AG10803 (cell line): ENCODE measurements at regions not wholly inside any gene's neighbourhood (a gene's known extent, or its start where the extent isn't known, plus 50 kb on each side); places are given as distances from the start of the nearest gene placed in this dataset.

Experiments
- DNase-seq: peaks from one replicate; pipeline ENCODE4 v3.0.0; 2010; ENCODE audit warnings: low read depth
- H3K4me3 ChIP-seq: 2 replicates; pipeline ENCODE4 v1.5.1; 2011; ENCODE audit warnings: mild to moderate bottlenecking, low read length, control low read depth
- CTCF ChIP-seq: conservative IDR thresholded peaks from 2 replicates; pipeline ENCODE4 v1.5.1; 2011; ENCODE audit warnings: mild to moderate bottlenecking, low read length, control low read depth, inconsistent platforms

GRCh38 chr6:154578004-154578559, 67.6 kb upstream of the CNKSR3 start:
- TF ChIP-seq CTCF = no peak
- H3K4me3 ChIP-seq = no peak overlapping the region
- DNase-seq = no peak

GRCh38 chr6:154579046-154579445, 68.6 kb upstream of the CNKSR3 start:
- DNase-seq = no peak
- TF ChIP-seq CTCF = no peak
- no peak overlapping the region for H3K4me3 ChIP-seq

GRCh38 chr6:154579485-154579884, 69.0 kb upstream of the CNKSR3 start:
- H3K4me3 ChIP-seq = no peak overlapping the region
- no peak for DNase-seq
- no peak for TF ChIP-seq CTCF

GRCh38 chr6:154580397-154581135, 70.1 kb upstream of the CNKSR3 start:
- DNase-seq = no peak
- no peak overlapping the region for H3K4me3 ChIP-seq
- no peak for TF ChIP-seq CTCF

GRCh38 chr6:154582696-154583095, 72.2 kb upstream of the CNKSR3 start:
- no peak for DNase-seq
- no peak for TF ChIP-seq CTCF

GRCh38 chr6:154583546-154584188, 73.2 kb upstream of the CNKSR3 start:
- no peak overlapping the region for H3K4me3 ChIP-seq
- no peak for DNase-seq
- no peak for TF ChIP-seq CTCF

More at GRCh38 chr6:154582696-154583095, 72.2 kb upstream of the CNKSR3 start:
- no peak overlapping the region for H3K4me3 ChIP-seq

- no peak for DNase-seq
Observed at GRCh38 chr6:154590756-154591155, 80.3 kb upstream of the CNKSR3 start.

More at GRCh38 chr6:154590756-154591155, 80.3 kb upstream of the CNKSR3 start:
- H3K4me3 ChIP-seq = no peak overlapping the region
- TF ChIP-seq CTCF = no peak
